GM23338 (cell line): ENCODE measurements at regions not wholly inside any gene's neighbourhood (a gene's known extent, or its start where the extent isn't known, plus 50 kb on each side); places are given as distances from the start of the nearest gene placed in this dataset.

Source experiments
- ATAC-seq: fragments of 200-7000 bp; cut with Tn5 transposase; 3 replicates; pipeline ENCODE4 v1.9.1; 2020
- DNase-seq: peaks from one replicate; pipeline ENCODE4 v3.0.0-alpha.2; 2015; ENCODE audit warnings: low spot score
- H2AFZ ChIP-seq: fragments of 200-600 bp; sonication (generic); 2 replicates; pipeline ENCODE4 v1.8.0; 2016; ENCODE audit warnings: antibody characterized with exemption, mild to moderate bottlenecking, moderate library complexity
- H3F3A ChIP-seq: fragments of 200-600 bp; sonication (generic); replicated peaks from 2 replicates; pipeline ENCODE4 v1.8.0; 2017; ENCODE audit warnings: antibody characterized with exemption, mixed run types, low read depth
- H3K27ac ChIP-seq: fragments of 200-600 bp; sonication (generic); 2 replicates; pipeline ENCODE4 v1.6.1; 2016; ENCODE audit warnings: low read depth
- H3K27me3 ChIP-seq: fragments of 200-600 bp; sonication (generic); 2 replicates; pipeline ENCODE4 v1.8.0; 2016; ENCODE audit warnings: mild to moderate bottlenecking, mixed run types, moderate library complexity; ENCODE audit not compliant: insufficient read depth
- H3K36me3 ChIP-seq: fragments of 200-600 bp; sonication (generic); 2 replicates; pipeline ENCODE4 v1.8.0; 2016; ENCODE audit warnings: mild to moderate bottlenecking; ENCODE audit not compliant: insufficient read depth
- H3K4me1 ChIP-seq: fragments of 200-600 bp; sonication (generic); 2 replicates; pipeline ENCODE4 v1.8.0; 2016; ENCODE audit warnings: mild to moderate bottlenecking, moderate library complexity; ENCODE audit not compliant: insufficient read depth
- H3K4me2 ChIP-seq: fragments of 200-600 bp; sonication (generic); 2 replicates; pipeline ENCODE4 v1.7.1; 2017; ENCODE audit warnings: mixed run types
- H3K4me3 ChIP-seq: fragments of 200-600 bp; sonication (generic); 2 replicates; pipeline ENCODE4 v1.6.1; 2016; ENCODE audit warnings: mixed run types
- H3K79me2 ChIP-seq: fragments of 200-600 bp; sonication (generic); replicated peaks from 2 replicates; pipeline ENCODE4 v1.8.0; 2017; ENCODE audit warnings: mild to moderate bottlenecking; ENCODE audit not compliant: insufficient read depth
- H3K9me2 ChIP-seq: fragments of 200-600 bp; sonication (generic); 2 replicates; pipeline ENCODE4 v1.8.0; 2017; ENCODE audit not compliant: insufficient read depth
- H4K20me1 ChIP-seq: fragments of 200-600 bp; sonication (generic); replicated peaks from 2 replicates; pipeline ENCODE4 v1.8.0; 2017; ENCODE audit warnings: mild to moderate bottlenecking; ENCODE audit not compliant: insufficient read depth
- H3K27ac Mint-ChIP-seq: 2 replicates; pipeline ENCODE4 v1.8.0; 2020; ENCODE audit warnings: inconsistent platforms, mild to moderate bottlenecking, moderate library complexity, mixed read lengths
- H3K27me3 Mint-ChIP-seq: 3 replicates; pipeline ENCODE4 v1.8.0; 2022; ENCODE audit warnings: low read depth, mild to moderate bottlenecking, moderate library complexity, mixed read lengths, inconsistent platforms; ENCODE audit not compliant: insufficient read depth, poor library complexity
- H3K36me3 Mint-ChIP-seq: 3 replicates; pipeline ENCODE4 v1.8.0; 2021; ENCODE audit warnings: low read depth, mild to moderate bottlenecking, inconsistent platforms, moderate library complexity, mixed read lengths
- H3K4me1 Mint-ChIP-seq: 3 replicates; pipeline ENCODE4 v1.8.0; 2020; ENCODE audit warnings: mild to moderate bottlenecking, inconsistent platforms, mixed read lengths
- H3K4me3 Mint-ChIP-seq: 3 replicates; pipeline ENCODE4 v1.8.0; 2021; ENCODE audit warnings: moderate library complexity, mild to moderate bottlenecking, inconsistent platforms, mixed read lengths
- H3K9me3 Mint-ChIP-seq: 3 replicates; pipeline ENCODE4 v1.8.0; 2020; ENCODE audit warnings: moderate library complexity, mild to moderate bottlenecking, inconsistent platforms, mixed read lengths
- CREB1 ChIP-seq: fragments of 250-450 bp; sonication (Bioruptor Pico); IDR thresholded peaks from 2 replicates; pipeline ENCODE4 v1.5.0; 2020; ENCODE audit warnings: low read depth, mild to moderate bottlenecking, moderate library complexity
- CTCF ChIP-seq, 2 experiments: fragments of 200-600 bp in 1 of 2; sonication (generic) in 1 of 2; conservative IDR thresholded peaks; 2 replicates each; pipeline versions ENCODE4 v1.5.1 to v1.6.1; 2016 to 2017; ENCODE audit warnings: antibody characterized with exemption in 2 of 2, low read depth in 2 of 2, mild to moderate bottlenecking in 2 of 2, moderate library complexity in 1 of 2
- EZH2 ChIP-seq: fragments of 200-600 bp; sonication (generic); IDR thresholded peaks from one replicate; pipeline ENCODE4 v1.8.0; 2017; ENCODE audit warnings: antibody characterized with exemption, mild to moderate bottlenecking, low read depth; ENCODE audit not compliant: unreplicated experiment
- EZH2phosphoT487 ChIP-seq: fragments of 200-600 bp; sonication (generic); IDR thresholded peaks from one replicate; pipeline ENCODE4 v1.8.1; 2018; ENCODE audit warnings: antibody characterized with exemption; ENCODE audit not compliant: unreplicated experiment
- NANOG ChIP-seq: IDR thresholded peaks from 2 replicates; pipeline ENCODE4 v1.6.1; 2016; ENCODE audit warnings: antibody characterized with exemption, borderline replicate concordance
- POLR2AphosphoS5 ChIP-seq: IDR thresholded peaks from 2 replicates; pipeline ENCODE4 v1.6.1; 2016; ENCODE audit warnings: antibody characterized with exemption, low read depth
- ZNF114 ChIP-seq: fragments of 250-450 bp; sonication (Bioruptor Pico); IDR thresholded peaks from 2 replicates; pipeline ENCODE4 v1.5.0; 2020; ENCODE audit warnings: mild to moderate bottlenecking, moderate library complexity
- ZNF331 ChIP-seq: fragments of 250-450 bp; sonication (Bioruptor Pico); IDR thresholded peaks from 2 replicates; pipeline ENCODE4 v1.5.0; 2020; ENCODE audit warnings: low read depth, mild to moderate bottlenecking, moderate library complexity
- TF ChIP-seq, protein P1 (sequence below): fragments of 250-450 bp; sonication (Bioruptor Pico); IDR thresholded peaks from 2 replicates; pipeline ENCODE4 v1.5.0; 2020; ENCODE audit warnings: mild to moderate bottlenecking, moderate library complexity
- TF ChIP-seq, protein P2 (sequence below): IDR thresholded peaks from one replicate; pipeline ENCODE4 v1.6.1; 2018; ENCODE audit warnings: antibody characterized with exemption; ENCODE audit not compliant: unreplicated experiment
- TF ChIP-seq, protein P3 (sequence below): IDR thresholded peaks from 2 replicates; pipeline ENCODE4 v1.6.1; 2016; ENCODE audit warnings: antibody characterized with exemption

DNA sequence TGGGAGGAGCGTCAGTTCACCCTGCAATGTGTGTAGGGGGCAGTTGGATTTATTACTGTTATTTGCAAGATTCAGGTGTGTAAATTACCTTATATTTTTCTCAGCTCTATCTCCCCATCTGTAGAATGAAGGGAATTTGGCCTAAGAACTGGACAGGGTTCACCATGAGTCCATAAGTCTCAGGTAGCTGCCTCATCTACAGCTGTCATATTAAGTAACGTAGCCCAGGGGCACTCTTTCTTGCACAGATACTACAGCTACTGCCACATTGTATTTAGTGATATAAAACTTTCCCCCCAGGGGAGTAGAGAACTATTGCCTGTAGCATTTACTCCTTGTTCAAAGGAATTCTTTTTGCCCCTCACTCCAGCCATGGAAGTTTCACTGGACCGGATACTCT lies 301.4 kb upstream of the ZNF608 start (continued):
- TF ChIP-seq, protein P1, sequence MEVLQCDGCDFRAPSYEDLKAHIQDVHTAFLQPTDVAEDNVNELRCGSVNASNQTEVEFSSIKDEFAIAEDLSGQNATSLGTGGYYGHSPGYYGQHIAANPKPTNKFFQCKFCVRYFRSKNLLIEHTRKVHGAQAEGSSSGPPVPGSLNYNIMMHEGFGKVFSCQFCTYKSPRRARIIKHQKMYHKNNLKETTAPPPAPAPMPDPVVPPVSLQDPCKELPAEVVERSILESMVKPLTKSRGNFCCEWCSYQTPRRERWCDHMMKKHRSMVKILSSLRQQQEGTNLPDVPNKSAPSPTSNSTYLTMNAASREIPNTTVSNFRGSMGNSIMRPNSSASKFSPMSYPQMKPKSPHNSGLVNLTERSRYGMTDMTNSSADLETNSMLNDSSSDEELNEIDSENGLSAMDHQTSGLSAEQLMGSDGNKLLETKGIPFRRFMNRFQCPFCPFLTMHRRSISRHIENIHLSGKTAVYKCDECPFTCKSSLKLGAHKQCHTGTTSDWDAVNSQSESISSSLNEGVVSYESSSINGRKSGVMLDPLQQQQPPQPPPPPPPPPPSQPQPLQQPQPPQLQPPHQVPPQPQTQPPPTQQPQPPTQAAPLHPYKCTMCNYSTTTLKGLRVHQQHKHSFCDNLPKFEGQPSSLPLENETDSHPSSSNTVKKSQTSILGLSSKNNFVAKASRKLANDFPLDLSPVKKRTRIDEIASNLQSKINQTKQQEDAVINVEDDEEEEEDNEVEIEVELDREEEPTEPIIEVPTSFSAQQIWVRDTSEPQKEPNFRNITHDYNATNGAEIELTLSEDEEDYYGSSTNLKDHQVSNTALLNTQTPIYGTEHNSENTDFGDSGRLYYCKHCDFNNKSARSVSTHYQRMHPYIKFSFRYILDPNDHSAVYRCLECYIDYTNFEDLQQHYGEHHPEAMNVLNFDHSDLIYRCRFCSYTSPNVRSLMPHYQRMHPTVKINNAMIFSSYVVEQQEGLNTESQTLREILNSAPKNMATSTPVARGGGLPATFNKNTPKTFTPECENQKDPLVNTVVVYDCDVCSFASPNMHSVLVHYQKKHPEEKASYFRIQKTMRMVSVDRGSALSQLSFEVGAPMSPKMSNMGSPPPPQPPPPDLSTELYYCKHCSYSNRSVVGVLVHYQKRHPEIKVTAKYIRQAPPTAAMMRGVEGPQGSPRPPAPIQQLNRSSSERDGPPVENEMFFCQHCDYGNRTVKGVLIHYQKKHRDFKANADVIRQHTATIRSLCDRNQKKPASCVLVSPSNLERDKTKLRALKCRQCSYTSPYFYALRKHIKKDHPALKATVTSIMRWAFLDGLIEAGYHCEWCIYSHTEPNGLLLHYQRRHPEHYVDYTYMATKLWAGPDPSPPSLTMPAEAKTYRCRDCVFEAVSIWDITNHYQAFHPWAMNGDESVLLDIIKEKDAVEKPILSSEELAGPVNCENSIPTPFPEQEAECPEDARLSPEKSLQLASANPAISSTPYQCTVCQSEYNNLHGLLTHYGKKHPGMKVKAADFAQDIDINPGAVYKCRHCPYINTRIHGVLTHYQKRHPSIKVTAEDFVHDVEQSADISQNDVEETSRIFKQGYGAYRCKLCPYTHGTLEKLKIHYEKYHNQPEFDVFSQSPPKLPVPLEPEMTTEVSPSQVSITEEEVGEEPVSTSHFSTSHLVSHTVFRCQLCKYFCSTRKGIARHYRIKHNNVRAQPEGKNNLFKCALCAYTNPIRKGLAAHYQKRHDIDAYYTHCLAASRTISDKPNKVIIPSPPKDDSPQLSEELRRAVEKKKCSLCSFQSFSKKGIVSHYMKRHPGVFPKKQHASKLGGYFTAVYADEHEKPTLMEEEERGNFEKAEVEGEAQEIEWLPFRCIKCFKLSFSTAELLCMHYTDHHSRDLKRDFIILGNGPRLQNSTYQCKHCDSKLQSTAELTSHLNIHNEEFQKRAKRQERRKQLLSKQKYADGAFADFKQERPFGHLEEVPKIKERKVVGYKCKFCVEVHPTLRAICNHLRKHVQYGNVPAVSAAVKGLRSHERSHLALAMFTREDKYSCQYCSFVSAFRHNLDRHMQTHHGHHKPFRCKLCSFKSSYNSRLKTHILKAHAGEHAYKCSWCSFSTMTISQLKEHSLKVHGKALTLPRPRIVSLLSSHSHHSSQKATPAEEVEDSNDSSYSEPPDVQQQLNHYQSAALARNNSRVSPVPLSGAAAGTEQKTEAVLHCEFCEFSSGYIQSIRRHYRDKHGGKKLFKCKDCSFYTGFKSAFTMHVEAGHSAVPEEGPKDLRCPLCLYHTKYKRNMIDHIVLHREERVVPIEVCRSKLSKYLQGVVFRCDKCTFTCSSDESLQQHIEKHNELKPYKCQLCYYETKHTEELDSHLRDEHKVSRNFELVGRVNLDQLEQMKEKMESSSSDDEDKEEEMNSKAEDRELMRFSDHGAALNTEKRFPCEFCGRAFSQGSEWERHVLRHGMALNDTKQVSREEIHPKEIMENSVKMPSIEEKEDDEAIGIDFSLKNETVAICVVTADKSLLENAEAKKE (CRISPR knock-in tag), result no peak
- TF ChIP-seq ZNF331 (CRISPR knock-in tag) (no peak), POLR2AphosphoS5 (no peak)

- H2AFZ ChIP-seq, result no peak overlapping the region
- peaks cover 3% of the 10 kb centered on the region; the same call in 2 of the 3 replicates for H3K36me3 Mint-ChIP-seq
- no peaks in the 10 kb centered on the region for H3K36me3 ChIP-seq
- no peak overlapping the region for H3K4me3 Mint-ChIP-seq
- TF ChIP-seq, protein P2, sequence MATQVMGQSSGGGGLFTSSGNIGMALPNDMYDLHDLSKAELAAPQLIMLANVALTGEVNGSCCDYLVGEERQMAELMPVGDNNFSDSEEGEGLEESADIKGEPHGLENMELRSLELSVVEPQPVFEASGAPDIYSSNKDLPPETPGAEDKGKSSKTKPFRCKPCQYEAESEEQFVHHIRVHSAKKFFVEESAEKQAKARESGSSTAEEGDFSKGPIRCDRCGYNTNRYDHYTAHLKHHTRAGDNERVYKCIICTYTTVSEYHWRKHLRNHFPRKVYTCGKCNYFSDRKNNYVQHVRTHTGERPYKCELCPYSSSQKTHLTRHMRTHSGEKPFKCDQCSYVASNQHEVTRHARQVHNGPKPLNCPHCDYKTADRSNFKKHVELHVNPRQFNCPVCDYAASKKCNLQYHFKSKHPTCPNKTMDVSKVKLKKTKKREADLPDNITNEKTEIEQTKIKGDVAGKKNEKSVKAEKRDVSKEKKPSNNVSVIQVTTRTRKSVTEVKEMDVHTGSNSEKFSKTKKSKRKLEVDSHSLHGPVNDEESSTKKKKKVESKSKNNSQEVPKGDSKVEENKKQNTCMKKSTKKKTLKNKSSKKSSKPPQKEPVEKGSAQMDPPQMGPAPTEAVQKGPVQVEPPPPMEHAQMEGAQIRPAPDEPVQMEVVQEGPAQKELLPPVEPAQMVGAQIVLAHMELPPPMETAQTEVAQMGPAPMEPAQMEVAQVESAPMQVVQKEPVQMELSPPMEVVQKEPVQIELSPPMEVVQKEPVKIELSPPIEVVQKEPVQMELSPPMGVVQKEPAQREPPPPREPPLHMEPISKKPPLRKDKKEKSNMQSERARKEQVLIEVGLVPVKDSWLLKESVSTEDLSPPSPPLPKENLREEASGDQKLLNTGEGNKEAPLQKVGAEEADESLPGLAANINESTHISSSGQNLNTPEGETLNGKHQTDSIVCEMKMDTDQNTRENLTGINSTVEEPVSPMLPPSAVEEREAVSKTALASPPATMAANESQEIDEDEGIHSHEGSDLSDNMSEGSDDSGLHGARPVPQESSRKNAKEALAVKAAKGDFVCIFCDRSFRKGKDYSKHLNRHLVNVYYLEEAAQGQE, result no peak
- TF ChIP-seq POLR2AphosphoS5 (no peak), EZH2phosphoT487 (no peak), CREB1 (CRISPR knock-in tag) (no peak), EZH2 (no peak), ZNF331 (CRISPR knock-in tag) (no peak), NANOG (no peak), ZNF114 (no peak), CTCF (conservative IDR thresholded peaks at IDR 0.05; ENCODE audit: low read depth in 2 of 2) (no peak)
- TF ChIP-seq, protein P3, sequence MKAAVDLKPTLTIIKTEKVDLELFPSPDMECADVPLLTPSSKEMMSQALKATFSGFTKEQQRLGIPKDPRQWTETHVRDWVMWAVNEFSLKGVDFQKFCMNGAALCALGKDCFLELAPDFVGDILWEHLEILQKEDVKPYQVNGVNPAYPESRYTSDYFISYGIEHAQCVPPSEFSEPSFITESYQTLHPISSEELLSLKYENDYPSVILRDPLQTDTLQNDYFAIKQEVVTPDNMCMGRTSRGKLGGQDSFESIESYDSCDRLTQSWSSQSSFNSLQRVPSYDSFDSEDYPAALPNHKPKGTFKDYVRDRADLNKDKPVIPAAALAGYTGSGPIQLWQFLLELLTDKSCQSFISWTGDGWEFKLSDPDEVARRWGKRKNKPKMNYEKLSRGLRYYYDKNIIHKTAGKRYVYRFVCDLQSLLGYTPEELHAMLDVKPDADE, result no peak
- H3K4me2 ChIP-seq, result no peak overlapping the region
- DNase-seq (no peak), ATAC-seq (no peak)
- H3K27ac ChIP-seq, result no peak overlapping the region
- H3K27ac Mint-ChIP-seq, result no peak overlapping the region
- H3K27me3 ChIP-seq, result no peaks in the 10 kb centered on the region
- no peaks in the 10 kb centered on the region for H4K20me1 ChIP-seq
- H3K9me3 Mint-ChIP-seq, result no peaks in the 10 kb centered on the region
- H3K4me3 ChIP-seq, result no peak overlapping the region
- no peaks in the 10 kb centered on the region for H3K27me3 Mint-ChIP-seq
- H3K4me1 ChIP-seq, result peaks cover 37% of the 10 kb centered on the region
- no peaks in the 10 kb centered on the region for H3K9me2 ChIP-seq
- H3F3A ChIP-seq, result 0 out of 2 replicates have a peak, but pooled peaks cover 4% of the 10 kb centered on the region
- H3K79me2 ChIP-seq, result no peaks in the 10 kb centered on the region
- H3K4me1 Mint-ChIP-seq, result peaks cover 34% of the 10 kb centered on the region
Observed at GRCh38 chr5:125049721-125050702, 303.6 kb upstream of the ZNF608 start.
